ENCODE measurements at regions not wholly inside any gene's neighbourhood (a gene's known extent, or its start where the extent isn't known, plus 50 kb on each side); places are given as distances from the start of the nearest gene placed in this dataset.

DNA sequence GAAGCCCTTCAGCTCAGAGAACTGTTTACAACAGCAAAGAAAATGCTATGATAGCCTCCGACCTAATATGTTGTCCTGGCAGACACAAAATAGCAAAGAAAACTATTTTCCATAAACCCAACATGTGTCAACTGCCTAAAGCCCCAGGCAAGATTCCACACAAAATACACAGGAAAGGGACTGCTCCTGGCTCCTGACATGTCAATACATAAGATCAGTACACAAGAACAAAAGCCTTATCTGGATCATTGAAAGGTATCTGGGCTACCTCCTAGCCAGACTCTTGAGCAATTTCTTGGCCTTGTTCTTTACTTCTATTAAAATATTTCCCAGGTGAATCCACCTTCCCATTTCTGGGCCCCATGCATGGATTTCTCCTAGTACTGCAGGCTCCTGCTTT lies 242.3 kb upstream of the GRIP1 start:
- TF ChIP-seq, protein P1, sequence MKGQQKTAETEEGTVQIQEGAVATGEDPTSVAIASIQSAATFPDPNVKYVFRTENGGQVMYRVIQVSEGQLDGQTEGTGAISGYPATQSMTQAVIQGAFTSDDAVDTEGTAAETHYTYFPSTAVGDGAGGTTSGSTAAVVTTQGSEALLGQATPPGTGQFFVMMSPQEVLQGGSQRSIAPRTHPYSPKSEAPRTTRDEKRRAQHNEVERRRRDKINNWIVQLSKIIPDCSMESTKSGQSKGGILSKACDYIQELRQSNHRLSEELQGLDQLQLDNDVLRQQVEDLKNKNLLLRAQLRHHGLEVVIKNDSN (CRISPR knock-in tag; IDR thresholded peaks at IDR 0.05): no peak
- TF ChIP-seq OVOL2 (CRISPR knock-in tag; IDR thresholded peaks at IDR 0.05; ENCODE audit: borderline replicate concordance) (no peak), PRRX2 (CRISPR knock-in tag; IDR thresholded peaks at IDR 0.05) (no peak), IRF2 (CRISPR knock-in tag; IDR thresholded peaks at IDR 0.05; ENCODE audit: borderline replicate concordance, low read depth) (no peak), SMAD3 (CRISPR knock-in tag; IDR thresholded peaks at IDR 0.05; ENCODE audit: borderline replicate concordance) (no peak), ZSCAN18 (CRISPR knock-in tag; IDR thresholded peaks at IDR 0.05) (no peak), USF2 (CRISPR knock-in tag; IDR thresholded peaks at IDR 0.05) (no peak), ZNF219 (CRISPR knock-in tag; IDR thresholded peaks at IDR 0.05; ENCODE audit: borderline replicate concordance) (no peak), GTF2I (CRISPR knock-in tag; conservative IDR thresholded peaks at IDR 0.05) (no peak), ETV6 (CRISPR knock-in tag; IDR thresholded peaks at IDR 0.05) (no peak)
- TF ChIP-seq, protein P2, sequence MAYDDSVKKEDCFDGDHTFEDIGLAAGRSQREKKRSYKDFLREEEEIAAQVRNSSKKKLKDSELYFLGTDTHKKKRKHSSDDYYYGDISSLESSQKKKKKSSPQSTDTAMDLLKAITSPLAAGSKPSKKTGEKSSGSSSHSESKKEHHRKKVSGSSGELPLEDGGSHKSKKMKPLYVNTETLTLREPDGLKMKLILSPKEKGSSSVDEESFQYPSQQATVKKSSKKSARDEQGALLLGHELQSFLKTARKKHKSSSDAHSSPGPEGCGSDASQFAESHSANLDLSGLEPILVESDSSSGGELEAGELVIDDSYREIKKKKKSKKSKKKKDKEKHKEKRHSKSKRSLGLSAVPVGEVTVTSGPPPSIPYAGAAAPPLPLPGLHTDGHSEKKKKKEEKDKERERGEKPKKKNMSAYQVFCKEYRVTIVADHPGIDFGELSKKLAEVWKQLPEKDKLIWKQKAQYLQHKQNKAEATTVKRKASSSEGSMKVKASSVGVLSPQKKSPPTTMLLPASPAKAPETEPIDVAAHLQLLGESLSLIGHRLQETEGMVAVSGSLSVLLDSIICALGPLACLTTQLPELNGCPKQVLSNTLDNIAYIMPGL (CRISPR knock-in tag; IDR thresholded peaks at IDR 0.05): no peak
- peaks cover 2% of the 10 kb centered on the region for H3K4me1 Mint-ChIP-seq
- no peak overlapping the region for H3K27ac Mint-ChIP-seq
- 0 out of 2 replicates have a peak, but pooled peaks cover 2% of the 10 kb centered on the region for H3K9me3 Mint-ChIP-seq
- ChIA-PET CTCF (no interaction called here), POLR2A (no interaction called here)
- ATAC-seq (no peak), DNase-seq (ENCODE audit: low spot score) (no peak)
- H3K4me3 Mint-ChIP-seq: no peak overlapping the region
- no peaks in the 10 kb centered on the region for H3K36me3 Mint-ChIP-seq
- no peaks in the 10 kb centered on the region for H3K27me3 Mint-ChIP-seq (ENCODE audit: low read depth)

DNA sequence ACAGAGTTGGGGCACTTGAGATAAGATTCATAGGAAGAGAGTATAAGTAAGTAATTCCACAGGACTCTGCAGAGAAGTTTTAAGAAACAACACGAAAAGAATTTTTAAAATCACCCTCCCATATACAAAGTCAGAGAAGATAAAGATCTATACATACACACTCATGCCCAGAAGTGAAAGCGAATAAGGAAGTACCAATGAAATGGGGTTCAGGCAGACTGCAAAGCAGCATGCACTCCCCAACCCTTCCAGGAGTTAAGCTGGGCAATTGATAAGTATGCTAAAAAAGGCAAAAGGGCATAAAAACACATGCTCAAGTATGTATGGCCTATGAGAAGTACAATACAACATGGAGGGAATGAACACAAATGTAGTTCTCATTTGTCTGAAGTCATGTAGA lies 246.2 kb upstream of the GRIP1 start:
- CTCF ChIA-PET: no interaction called here
- 0 out of 2 replicates have a peak, but pooled peaks cover 2% of the 10 kb centered on the region for H3K9me3 Mint-ChIP-seq
- DNase-seq (ENCODE audit: low spot score): no peak
- POLR2A ChIA-PET: no interaction called here
- no peaks in the 10 kb centered on the region for H3K27me3 Mint-ChIP-seq (ENCODE audit: low read depth)
- ATAC-seq: no peak
- no peaks in the 10 kb centered on the region for H3K36me3 Mint-ChIP-seq
- H3K27ac Mint-ChIP-seq: no peak overlapping the region
- H3K4me1 Mint-ChIP-seq: peaks cover 11% of the 10 kb centered on the region
- H3K4me3 Mint-ChIP-seq: no peak overlapping the region
- TF ChIP-seq OVOL2 (CRISPR knock-in tag; IDR thresholded peaks at IDR 0.05; ENCODE audit: borderline replicate concordance) (no peak), ZMAT4 (CRISPR knock-in tag; IDR thresholded peaks at IDR 0.05) (no peak), NFYB (CRISPR knock-in tag; conservative IDR thresholded peaks at IDR 0.05; ENCODE audit: low read depth) (no peak), ZNF219 (CRISPR knock-in tag; IDR thresholded peaks at IDR 0.05; ENCODE audit: borderline replicate concordance) (no peak), JAZF1 (CRISPR knock-in tag; IDR thresholded peaks at IDR 0.05) (no peak), NR2C2 (CRISPR knock-in tag; IDR thresholded peaks at IDR 0.05) (no peak), FOXK1 (CRISPR knock-in tag; IDR thresholded peaks at IDR 0.05) (no peak), PREB (CRISPR knock-in tag; IDR thresholded peaks at IDR 0.05; ENCODE audit: borderline replicate concordance) (no peak)
- TF ChIP-seq, protein P3, sequence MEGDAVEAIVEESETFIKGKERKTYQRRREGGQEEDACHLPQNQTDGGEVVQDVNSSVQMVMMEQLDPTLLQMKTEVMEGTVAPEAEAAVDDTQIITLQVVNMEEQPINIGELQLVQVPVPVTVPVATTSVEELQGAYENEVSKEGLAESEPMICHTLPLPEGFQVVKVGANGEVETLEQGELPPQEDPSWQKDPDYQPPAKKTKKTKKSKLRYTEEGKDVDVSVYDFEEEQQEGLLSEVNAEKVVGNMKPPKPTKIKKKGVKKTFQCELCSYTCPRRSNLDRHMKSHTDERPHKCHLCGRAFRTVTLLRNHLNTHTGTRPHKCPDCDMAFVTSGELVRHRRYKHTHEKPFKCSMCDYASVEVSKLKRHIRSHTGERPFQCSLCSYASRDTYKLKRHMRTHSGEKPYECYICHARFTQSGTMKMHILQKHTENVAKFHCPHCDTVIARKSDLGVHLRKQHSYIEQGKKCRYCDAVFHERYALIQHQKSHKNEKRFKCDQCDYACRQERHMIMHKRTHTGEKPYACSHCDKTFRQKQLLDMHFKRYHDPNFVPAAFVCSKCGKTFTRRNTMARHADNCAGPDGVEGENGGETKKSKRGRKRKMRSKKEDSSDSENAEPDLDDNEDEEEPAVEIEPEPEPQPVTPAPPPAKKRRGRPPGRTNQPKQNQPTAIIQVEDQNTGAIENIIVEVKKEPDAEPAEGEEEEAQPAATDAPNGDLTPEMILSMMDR (IDR thresholded peaks at IDR 0.05): no peak
